ENCODE measurements at regions not wholly inside any gene's neighbourhood (a gene's known extent, or its start where the extent isn't known, plus 50 kb on each side); places are given as distances from the start of the nearest gene placed in this dataset.
"Not testable (repeated sequence)": the region's sequence is repeated elsewhere in the genome, so short reads cannot be mapped to it uniquely, and the experiment has no call there.

GRCh38 chr6:85081102-85081501 is 316.7 kb upstream of the TBX18 start:
- H3K9ac ChIP-seq (ENCODE audit: low read length in 3 of 3), result no peak overlapping the region
- no peak overlapping the region for H3K27ac ChIP-seq (ENCODE audit: low read depth in 2 of 2, low read length in 2 of 2)
- TF ChIP-seq CTCF (IDR thresholded peaks at IDR 0.05; ENCODE audit: borderline replicate concordance, extremely low read depth, insufficient read depth), result no peak
- intact Hi-C loops (cut with DNase I), result no loop called here
- H3K9me3 ChIP-seq (ENCODE audit: control insufficient read depth in 2 of 3, insufficient read depth in 1 of 3, low read length in 3 of 3), result no peaks in the 10 kb centered on the region
- FAIRE-seq (no peak), DNase-seq (no peak)
- H3K27me3 ChIP-seq (ENCODE audit: control insufficient read depth, insufficient read depth, low read length), result no peaks in the 10 kb centered on the region
- H3K4me3 ChIP-seq (ENCODE audit: low read length in 3 of 3), result no peak overlapping the region
- H3K36me3 ChIP-seq (ENCODE audit: control insufficient read depth in 2 of 3, insufficient read depth in 3 of 3, low read length in 3 of 3), result no peaks in the 10 kb centered on the region
- no peaks in the 10 kb centered on the region for H3K4me1 ChIP-seq (ENCODE audit: control insufficient read depth in 2 of 3, insufficient read depth in 2 of 3, low read depth in 1 of 3, low read length in 3 of 3)

GRCh38 chr6:85079761-85080160 is 315.4 kb upstream of the TBX18 start:
- Histone ChIP-seq H3K36me3 (ENCODE audit: control insufficient read depth in 2 of 3, insufficient read depth in 3 of 3, low read length in 3 of 3) (no peaks in the 10 kb centered on the region), H3K9me3 (ENCODE audit: control insufficient read depth in 2 of 3, insufficient read depth in 1 of 3, low read length in 3 of 3) (no peaks in the 10 kb centered on the region), H3K9ac (ENCODE audit: low read length in 3 of 3) (no peak overlapping the region), H3K27me3 (ENCODE audit: control insufficient read depth, insufficient read depth, low read length) (no peaks in the 10 kb centered on the region), H3K4me1 (ENCODE audit: control insufficient read depth in 2 of 3, insufficient read depth in 2 of 3, low read depth in 1 of 3, low read length in 3 of 3) (no peaks in the 10 kb centered on the region), H3K27ac (ENCODE audit: low read depth in 2 of 2, low read length in 2 of 2) (no peak overlapping the region), H3K4me3 (ENCODE audit: low read length in 3 of 3) (no peak overlapping the region)
- TF ChIP-seq CTCF (IDR thresholded peaks at IDR 0.05; ENCODE audit: borderline replicate concordance, extremely low read depth, insufficient read depth), result no peak
- FAIRE-seq (no peak), DNase-seq (no peak)
- intact Hi-C loops (cut with DNase I), result no loop called here

GRCh38 chr6:85078058-85078457 is 313.7 kb upstream of the TBX18 start:
- H3K36me3 ChIP-seq (ENCODE audit: control insufficient read depth in 2 of 3, insufficient read depth in 3 of 3, low read length in 3 of 3), result no peaks in the 10 kb centered on the region
- H3K9ac ChIP-seq (ENCODE audit: low read length in 3 of 3), result no peak overlapping the region
- FAIRE-seq (no peak), DNase-seq (no peak)
- H3K4me3 ChIP-seq (ENCODE audit: low read length in 3 of 3), result no peak overlapping the region
- no peak for TF ChIP-seq CTCF (IDR thresholded peaks at IDR 0.05; ENCODE audit: borderline replicate concordance, extremely low read depth, insufficient read depth)
- no peaks in the 10 kb centered on the region for H3K4me1 ChIP-seq (ENCODE audit: control insufficient read depth in 2 of 3, insufficient read depth in 2 of 3, low read depth in 1 of 3, low read length in 3 of 3)
- no peaks in the 10 kb centered on the region for H3K27me3 ChIP-seq (ENCODE audit: control insufficient read depth, insufficient read depth, low read length)
- no peaks in the 10 kb centered on the region for H3K9me3 ChIP-seq (ENCODE audit: control insufficient read depth in 2 of 3, insufficient read depth in 1 of 3, low read length in 3 of 3)
- H3K27ac ChIP-seq (ENCODE audit: low read depth in 2 of 2, low read length in 2 of 2), result no peak overlapping the region
- intact Hi-C loops (cut with DNase I), result no loop called here

- DNase-seq (no peak), FAIRE-seq (no peak)
- H3K27ac ChIP-seq (ENCODE audit: low read depth in 2 of 2, low read length in 2 of 2), result no peak overlapping the region
- TF ChIP-seq CTCF (IDR thresholded peaks at IDR 0.05; ENCODE audit: borderline replicate concordance, extremely low read depth, insufficient read depth), result no peak
- no peak overlapping the region for H3K9ac ChIP-seq (ENCODE audit: low read length in 3 of 3)
- no peak overlapping the region for H3K4me3 ChIP-seq (ENCODE audit: low read length in 3 of 3)
- no peaks in the 10 kb centered on the region for H3K36me3 ChIP-seq (ENCODE audit: control insufficient read depth in 2 of 3, insufficient read depth in 3 of 3, low read length in 3 of 3)
- no peaks in the 10 kb centered on the region for H3K27me3 ChIP-seq (ENCODE audit: control insufficient read depth, insufficient read depth, low read length)
- H3K9me3 ChIP-seq (ENCODE audit: control insufficient read depth in 2 of 3, insufficient read depth in 1 of 3, low read length in 3 of 3), result no peaks in the 10 kb centered on the region
- intact Hi-C loops (cut with DNase I), result no loop called here
- no peaks in the 10 kb centered on the region for H3K4me1 ChIP-seq (ENCODE audit: control insufficient read depth in 2 of 3, insufficient read depth in 2 of 3, low read depth in 1 of 3, low read length in 3 of 3)
These were observed 312.7 kb upstream of the TBX18 start for GRCh38 chr6:85077098-85077497.

- intact Hi-C loops (cut with DNase I); H3K9me3 ChIP-seq (ENCODE audit: control insufficient read depth in 2 of 3, insufficient read depth in 1 of 3, low read length in 3 of 3); H3K9ac ChIP-seq (ENCODE audit: low read length in 3 of 3); DNase-seq; H3K36me3 ChIP-seq (ENCODE audit: control insufficient read depth in 2 of 3, insufficient read depth in 3 of 3, low read length in 3 of 3); FAIRE-seq; H3K4me3 ChIP-seq (ENCODE audit: low read length in 3 of 3); H3K27me3 ChIP-seq (ENCODE audit: control insufficient read depth, insufficient read depth, low read length); H3K27ac ChIP-seq (ENCODE audit: low read depth in 2 of 2, low read length in 2 of 2); H3K4me1 ChIP-seq (ENCODE audit: control insufficient read depth in 2 of 3, insufficient read depth in 2 of 3, low read depth in 1 of 3, low read length in 3 of 3): not testable (repeated sequence)
These were observed 307.4 kb upstream of the TBX18 start for GRCh38 chr6:85071845-85072244.

Measured in kidney (tissue), 13 donors.